DND-41 (cell line): ENCODE measurements at regions not wholly inside any gene's neighbourhood (a gene's known extent, or its start where the extent isn't known, plus 50 kb on each side); places are given as distances from the start of the nearest gene placed in this dataset.

Source experiments
- ATAC-seq: fragments of 200-7000 bp; cut with Tn5 transposase; 3 replicates; pipeline ENCODE4 v1.9.1; 2021; ENCODE audit warnings: low read depth; ENCODE audit not compliant: insufficient read depth
- DNase-seq: peaks from one replicate; pipeline ENCODE4 v3.0.0-alpha.2; 2020
- H2AFZ ChIP-seq: 2 replicates; pipeline ENCODE4 v1.6.0; 2012; ENCODE audit warnings: low read depth, low read length
- H3K27ac ChIP-seq: 2 replicates; pipeline ENCODE4 v1.5.1; 2012; ENCODE audit warnings: low read length, inconsistent platforms
- H3K27me3 ChIP-seq: fragments of 200-600 bp; sonication (generic); 2 replicates; pipeline ENCODE4 v1.6.0; 2012; ENCODE audit warnings: low read length, mild to moderate bottlenecking, inconsistent platforms; ENCODE audit not compliant: insufficient read depth, poor library complexity
- H3K36me3 ChIP-seq: 2 replicates; pipeline ENCODE4 v1.5.1; 2012; ENCODE audit warnings: low read length, inconsistent platforms; ENCODE audit not compliant: insufficient read depth
- H3K4me1 ChIP-seq: 2 replicates; pipeline ENCODE4 v1.5.1; 2012; ENCODE audit warnings: mild to moderate bottlenecking, low read length; ENCODE audit not compliant: insufficient read depth
- H3K4me2 ChIP-seq: 2 replicates; pipeline ENCODE4 v1.6.0; 2012; ENCODE audit warnings: mild to moderate bottlenecking, moderate library complexity, low read length, inconsistent platforms; ENCODE audit not compliant: insufficient read depth
- H3K4me3 ChIP-seq, 2 experiments: fragments of 200-600 bp in 1 of 2; shearing (Covaris generic) in 1 of 2; 2 replicates each; pipeline ENCODE4 v1.5.1; 2012 to 2016; ENCODE audit warnings: inconsistent platforms in 2 of 2, low read length in 2 of 2, mild to moderate bottlenecking in 2 of 2, low read depth in 1 of 2, moderate library complexity in 1 of 2
- H3K79me2 ChIP-seq: 2 replicates; pipeline ENCODE4 v1.6.0; 2012; ENCODE audit warnings: low read length, inconsistent platforms; ENCODE audit not compliant: insufficient read depth
- H3K9ac ChIP-seq: 2 replicates; pipeline ENCODE4 v1.6.0; 2012; ENCODE audit warnings: low read depth, mild to moderate bottlenecking, inconsistent platforms, low read length, moderate library complexity
- H3K9me3 ChIP-seq: 2 replicates; pipeline ENCODE4 v1.5.1; 2012; ENCODE audit warnings: low read length, moderate library complexity, mild to moderate bottlenecking, inconsistent platforms; ENCODE audit not compliant: insufficient read depth, severe bottlenecking
- H4K20me1 ChIP-seq: 2 replicates; pipeline ENCODE4 v1.6.0; 2012; ENCODE audit warnings: low read length; ENCODE audit not compliant: insufficient read depth
- CTCF ChIP-seq: IDR thresholded peaks from 2 replicates; pipeline ENCODE4 v1.5.1; 2012; ENCODE audit warnings: borderline replicate concordance, low read length, moderate library complexity, mild to moderate bottlenecking; ENCODE audit not compliant: poor library complexity, severe bottlenecking; ENCODE audit errors: extremely low read depth
- EZH2 ChIP-seq: IDR thresholded peaks from 3 replicates; pipeline ENCODE4 v1.6.1; 2012; ENCODE audit warnings: borderline replicate concordance, low read depth, mild to moderate bottlenecking, moderate library complexity, low read length, inconsistent platforms; ENCODE audit not compliant: severe bottlenecking

DNA sequence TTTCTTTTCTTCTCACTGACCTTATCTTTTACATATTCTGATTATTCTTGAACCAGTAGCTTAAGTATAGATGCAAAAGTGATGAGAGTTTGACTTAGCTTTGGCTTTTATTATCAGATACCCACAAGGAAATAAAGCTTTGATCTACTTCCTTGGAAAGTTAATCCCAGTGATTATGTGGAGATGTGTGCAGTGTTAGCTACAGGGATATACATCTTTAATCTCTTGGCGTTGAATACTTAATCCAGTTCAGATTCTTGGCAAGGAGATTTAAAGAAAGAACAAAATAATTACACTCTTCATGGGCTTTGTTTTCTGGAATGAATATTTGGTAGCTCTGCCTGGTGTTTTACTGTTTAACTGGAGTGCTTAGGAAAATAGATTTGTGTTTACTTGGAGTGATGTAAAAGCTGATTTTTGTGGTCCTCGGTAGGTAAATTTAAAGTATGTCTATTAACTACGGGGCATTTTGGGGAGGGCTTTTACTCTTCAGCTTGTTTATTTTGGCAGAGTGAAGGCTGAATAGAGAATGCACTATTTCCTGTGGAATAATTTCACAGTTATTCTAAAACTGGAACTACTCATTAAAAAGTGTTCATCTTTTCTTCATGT is 150.1 kb upstream of the LRIG3 start:
- Histone ChIP-seq H3K9me3 (no peaks in the 10 kb centered on the region), H3K9ac (no peak overlapping the region), H3K4me1 (no peaks in the 10 kb centered on the region), H2AFZ (no peak overlapping the region), H3K27ac (no peak overlapping the region), H3K27me3 (no peaks in the 10 kb centered on the region), H3K4me3 (no peak overlapping the region), H4K20me1 (no peaks in the 10 kb centered on the region), H3K79me2 (no peaks in the 10 kb centered on the region), H3K4me2 (no peak overlapping the region), H3K36me3 (no peaks in the 10 kb centered on the region)
- no peak for DNase-seq
- TF ChIP-seq CTCF = no peak
- no peak for TF ChIP-seq EZH2
- ATAC-seq = no peak

DNA sequence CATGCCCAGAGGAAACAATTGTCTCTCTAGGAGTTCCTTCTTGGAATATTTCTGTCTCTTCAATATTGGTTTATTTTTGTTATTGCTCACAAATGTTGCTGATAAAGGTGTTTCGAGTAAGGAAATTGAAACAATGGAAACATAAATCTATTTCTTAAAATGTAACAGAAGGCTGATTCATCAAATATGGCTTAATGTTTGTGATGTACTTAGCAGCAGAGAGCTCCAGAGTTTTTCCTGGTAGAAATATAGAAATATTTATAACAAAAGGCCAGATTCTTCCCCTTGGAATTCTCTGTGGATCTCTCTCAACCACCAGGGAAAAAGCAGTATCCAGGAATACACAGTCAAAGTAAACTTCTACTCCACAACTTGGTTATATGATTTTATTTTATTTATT is 149.2 kb upstream of the LRIG3 start:
- TF ChIP-seq CTCF (no peak), EZH2 (no peak)
- no peak overlapping the region for H2AFZ ChIP-seq
- no peak for ATAC-seq
- no peak overlapping the region for H3K27ac ChIP-seq
- no peak for DNase-seq
- no peaks in the 10 kb centered on the region for H3K27me3 ChIP-seq
- H3K9me3 ChIP-seq = no peaks in the 10 kb centered on the region
- no peaks in the 10 kb centered on the region for H3K4me1 ChIP-seq
- H4K20me1 ChIP-seq = no peaks in the 10 kb centered on the region
- H3K4me2 ChIP-seq = no peak overlapping the region
- no peaks in the 10 kb centered on the region for H3K36me3 ChIP-seq
- H3K4me3 ChIP-seq = no peak overlapping the region
- no peak overlapping the region for H3K9ac ChIP-seq
- no peaks in the 10 kb centered on the region for H3K79me2 ChIP-seq

DNA sequence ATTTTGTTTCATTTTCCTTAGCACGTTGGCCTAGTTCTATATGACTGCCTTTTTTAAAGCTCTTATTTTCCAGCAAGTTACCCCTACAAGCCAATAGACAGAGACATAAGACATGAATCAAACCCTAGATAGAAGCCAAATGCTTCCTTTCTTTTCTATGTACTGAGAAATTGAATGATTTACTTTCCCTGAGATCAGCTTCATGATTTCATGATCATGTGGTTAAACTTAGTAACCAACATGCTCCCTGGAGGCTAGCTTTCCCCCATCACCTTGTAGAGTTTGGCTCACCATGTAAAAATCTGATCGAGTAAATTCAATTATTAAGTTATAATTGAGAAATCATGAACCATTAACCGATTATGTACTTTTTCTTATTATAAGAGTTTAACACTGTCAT is 148.1 kb upstream of the LRIG3 start:
- no peaks in the 10 kb centered on the region for H3K36me3 ChIP-seq
- no peak overlapping the region for H3K4me2 ChIP-seq
- H3K4me1 ChIP-seq = no peaks in the 10 kb centered on the region
- H3K9me3 ChIP-seq = no peaks in the 10 kb centered on the region
- H3K79me2 ChIP-seq = no peaks in the 10 kb centered on the region
- DNase-seq (no peak), ATAC-seq (no peak)
- no peak overlapping the region for H2AFZ ChIP-seq
- H3K27ac ChIP-seq = no peak overlapping the region
- H4K20me1 ChIP-seq = no peaks in the 10 kb centered on the region
- TF ChIP-seq EZH2 (no peak), CTCF (no peak)
- no peaks in the 10 kb centered on the region for H3K27me3 ChIP-seq
- no peak overlapping the region for H3K9ac ChIP-seq
- no peak overlapping the region for H3K4me3 ChIP-seq

- Histone ChIP-seq H3K27ac (no peak overlapping the region), H3K9me3 (no peaks in the 10 kb centered on the region), H3K4me3 (no peak overlapping the region), H2AFZ (no peak overlapping the region), H3K4me1 (no peaks in the 10 kb centered on the region), H3K79me2 (no peaks in the 10 kb centered on the region), H3K36me3 (no peaks in the 10 kb centered on the region), H3K4me2 (no peak overlapping the region), H3K27me3 (no peaks in the 10 kb centered on the region), H3K9ac (no peak overlapping the region), H4K20me1 (no peaks in the 10 kb centered on the region)
- ATAC-seq (no peak), DNase-seq (no peak)
- TF ChIP-seq CTCF (no peak), EZH2 (no peak)
Measured at GRCh38 chr12:59067083-59067482, 146.8 kb upstream of the LRIG3 start.
